H1 (cell line): ENCODE measurements at regions not wholly inside any gene's neighbourhood (a gene's known extent, or its start where the extent isn't known, plus 50 kb on each side); places are given as distances from the start of the nearest gene placed in this dataset.

Experiments used
- CTCF ChIA-PET: fragments of 300-600 bp; sonication (Branson Sonifier 250); formaldehyde crosslinking; loops from one replicate; lab custom pipeline; 2021; ENCODE audit not compliant: partially characterized antibody; lab: Charles Lee
- POLR2A ChIA-PET: fragments of 300-600 bp; sonication (Branson Sonifier 250); formaldehyde crosslinking; loops from one replicate; lab custom pipeline; 2021; ENCODE audit warnings: inconsistent platforms; ENCODE audit not compliant: partially characterized antibody; lab: Charles Lee
- DNase-seq, 2 experiments: peaks; one replicate each; pipeline versions ENCODE4 v3.0.0 to v3.0.0-alpha.2; 2010 to 2022; ENCODE audit warnings: low spot score in 2 of 2, low read depth in 1 of 2, mixed read lengths in 1 of 2
- FAIRE-seq: peaks from 2 replicates; lab custom pipeline; 2011; peaks lifted over from hg19 to GRCh38; lab: Jason Lieb, UNC
- H2AFZ ChIP-seq: 2 replicates; pipeline ENCODE4 v1.8.1; 2012; ENCODE audit warnings: low read length, inconsistent platforms
- H2AK5ac ChIP-seq: 2 replicates; pipeline ENCODE4 v1.6.1; 2013; ENCODE audit warnings: low read depth, low read length
- H2BK120ac ChIP-seq: replicated peaks from 2 replicates; pipeline ENCODE3; 2013; ENCODE audit warnings: low read depth, low read length, inconsistent platforms
- H2BK12ac ChIP-seq: 2 replicates; pipeline ENCODE4 v1.6.1; 2013; ENCODE audit warnings: low read depth, low read length
- H2BK15ac ChIP-seq: 2 replicates; pipeline ENCODE4 v1.6.1; 2013; ENCODE audit warnings: low read length
- H2BK20ac ChIP-seq: 2 replicates; pipeline ENCODE4 v1.6.1; 2013; ENCODE audit warnings: low read length
- H2BK5ac ChIP-seq: 2 replicates; pipeline ENCODE4 v1.6.1; 2013; ENCODE audit warnings: low read depth, low read length
- H3K14ac ChIP-seq: 2 replicates; pipeline ENCODE4 v1.6.1; 2013; ENCODE audit warnings: inconsistent platforms; ENCODE audit not compliant: insufficient read length
- H3K18ac ChIP-seq: 2 replicates; pipeline ENCODE4 v1.6.1; 2013; ENCODE audit warnings: low read length; ENCODE audit errors: extremely low read depth
- H3K23ac ChIP-seq: 2 replicates; pipeline ENCODE4 v1.6.1; 2013; ENCODE audit warnings: inconsistent platforms; ENCODE audit not compliant: insufficient read length
- H3K23me2 ChIP-seq: 2 replicates; pipeline ENCODE4 v1.6.1; 2013; ENCODE audit warnings: low read depth, low read length
- H3K27ac ChIP-seq: 2 replicates; pipeline ENCODE4 v1.6.1; 2011; ENCODE audit warnings: low read depth, low read length, inconsistent platforms
- H3K27me3 ChIP-seq, 4 experiments: replicated peaks in 1 of 4; 1 replicate in 1 of 4; 2 replicates in 3 of 4; pipeline versions ENCODE4 v1.6.1 to v1.8.1; 2011 to 2013; ENCODE audit warnings: low read length in 3 of 4, mild to moderate bottlenecking in 3 of 4, inconsistent platforms in 2 of 4, mixed read lengths in 2 of 4, moderate library complexity in 1 of 4; ENCODE audit not compliant: control insufficient read depth in 3 of 4, insufficient read depth in 3 of 4; ENCODE audit errors: extremely low read depth in 1 of 4
- H3K36me3 ChIP-seq, 4 experiments: 2 replicates each; pipeline versions ENCODE4 v1.6.1 to v1.8.1; 2011 to 2013; ENCODE audit warnings: mild to moderate bottlenecking in 4 of 4, low read length in 3 of 4, moderate library complexity in 2 of 4, control low read depth in 1 of 4, inconsistent platforms in 1 of 4; ENCODE audit not compliant: insufficient read depth in 4 of 4, control insufficient read depth in 2 of 4
- H3K4ac ChIP-seq: replicated peaks from 2 replicates; pipeline ENCODE3; 2013; ENCODE audit warnings: low read length, low read depth, mixed read lengths, inconsistent platforms; ENCODE audit not compliant: insufficient read length
- H3K4me1 ChIP-seq, 4 experiments: replicated peaks in 1 of 4; 1 replicate in 1 of 4; 2 replicates in 3 of 4; pipeline versions ENCODE4 v1.6.1 to v1.8.1; 2011 to 2013; ENCODE audit warnings: low read length in 3 of 4, inconsistent platforms in 2 of 4, mixed read lengths in 1 of 4; ENCODE audit not compliant: insufficient read depth in 4 of 4, control insufficient read depth in 3 of 4
- H3K4me2 ChIP-seq, 2 experiments: 2 replicates each; pipeline versions ENCODE4 v1.6.1 to v1.8.1; 2011 to 2013; ENCODE audit warnings: low read depth in 2 of 2, low read length in 2 of 2, control low read depth in 1 of 2, inconsistent platforms in 1 of 2, mild to moderate bottlenecking in 1 of 2; ENCODE audit not compliant: insufficient read depth in 1 of 2
- H3K4me3 ChIP-seq, 4 experiments: fragments of 200-600, 300-600 bp in 1 of 4; sonication (generic), shearing (Covaris generic), sonication (Bioruptor Twin) in 1 of 4; 2 replicates each; pipeline versions ENCODE4 v1.5.1 to v1.8.1; 2011 to 2016; ENCODE audit warnings: low read length in 4 of 4, low read depth in 3 of 4, control low read depth in 2 of 4, inconsistent platforms in 2 of 4, mild to moderate bottlenecking in 2 of 4, mixed read lengths in 1 of 4, moderate library complexity in 1 of 4; ENCODE audit not compliant: insufficient read depth in 2 of 4; ENCODE audit errors: extremely low read depth in 1 of 4
- H3K56ac ChIP-seq: replicated peaks from 2 replicates; pipeline ENCODE3; 2013; ENCODE audit warnings: low read depth, mild to moderate bottlenecking, mixed read lengths, low read length, inconsistent platforms; ENCODE audit not compliant: insufficient read length
- H3K79me1 ChIP-seq: 2 replicates; pipeline ENCODE4 v1.6.1; 2013; ENCODE audit warnings: low read depth, low read length, control low read depth
- H3K79me2 ChIP-seq, 2 experiments: 2 replicates each; pipeline versions ENCODE4 v1.6.1 to v1.8.1; 2012 to 2013; ENCODE audit warnings: low read length in 2 of 2, mild to moderate bottlenecking in 2 of 2, inconsistent platforms in 1 of 2; ENCODE audit not compliant: insufficient read depth in 2 of 2, control insufficient read depth in 1 of 2
- H3K9ac ChIP-seq, 4 experiments: replicated peaks in 1 of 4; 1 replicate in 1 of 4; 2 replicates in 3 of 4; pipeline versions ENCODE4 v1.6.1 to v1.8.1; 2011 to 2013; ENCODE audit warnings: low read depth in 3 of 4, low read length in 3 of 4, control low read depth in 2 of 4, mild to moderate bottlenecking in 2 of 4, moderate library complexity in 2 of 4, inconsistent platforms in 1 of 4; ENCODE audit errors: extremely low read depth in 1 of 4
- H3K9me3 ChIP-seq, 2 experiments: 2 replicates each; pipeline versions ENCODE4 v1.6.1 to v1.8.1; 2012 to 2013; ENCODE audit warnings: mild to moderate bottlenecking in 2 of 2, moderate library complexity in 2 of 2, control low read depth in 1 of 2, inconsistent platforms in 1 of 2, low read depth in 1 of 2, low read length in 1 of 2, mixed read lengths in 1 of 2; ENCODE audit not compliant: insufficient read depth in 2 of 2
- H4K20me1 ChIP-seq, 2 experiments: replicated peaks in 1 of 2; 2 replicates each; pipeline versions ENCODE3 to v1.8.1; 2011 to 2013; ENCODE audit warnings: inconsistent platforms in 2 of 2, low read length in 2 of 2, mild to moderate bottlenecking in 1 of 2; ENCODE audit not compliant: insufficient read depth in 2 of 2, control insufficient read depth in 1 of 2
- H4K5ac ChIP-seq: 2 replicates; pipeline ENCODE4 v1.6.1; 2013; ENCODE audit warnings: low read length, low read depth, mixed read lengths, inconsistent platforms; ENCODE audit not compliant: insufficient read length
- H4K8ac ChIP-seq: 2 replicates; pipeline ENCODE4 v1.8.0; 2013; ENCODE audit warnings: mild to moderate bottlenecking, moderate library complexity, low read length, inconsistent platforms; ENCODE audit not compliant: insufficient read depth; ENCODE audit errors: extremely low read depth
- H4K91ac ChIP-seq: replicated peaks from 2 replicates; pipeline ENCODE3; 2013; ENCODE audit warnings: low read length, mixed read lengths, inconsistent platforms; ENCODE audit not compliant: insufficient read length
- BRCA1 ChIP-seq: IDR thresholded peaks from 2 replicates; pipeline ENCODE4 v1.6.1; 2012; ENCODE audit warnings: low read depth, low read length, improper control_type of control experiment
- CEBPB ChIP-seq: IDR thresholded peaks from 2 replicates; pipeline ENCODE4 v1.6.1; 2012; ENCODE audit warnings: low read depth, low read length
- CHD1 ChIP-seq: IDR thresholded peaks from 2 replicates; pipeline ENCODE4 v1.6.1; 2012; ENCODE audit warnings: low read depth, low read length, improper control_type of control experiment
- JUND ChIP-seq: IDR thresholded peaks from 2 replicates; pipeline ENCODE4 v1.6.1; 2011; ENCODE audit warnings: mild to moderate bottlenecking, improper control_type of control experiment, low read length
- KDM1A ChIP-seq: fragments of 200-600, 300-600 bp; sonication (generic); IDR thresholded peaks from 2 replicates; pipeline ENCODE4 v1.7.1; 2016; ENCODE audit warnings: mild to moderate bottlenecking, low read length, borderline replicate concordance
- PHF8 ChIP-seq: fragments of 200-600 bp; sonication (generic); conservative IDR thresholded peaks from 2 replicates; pipeline ENCODE4 v1.7.1; 2012; ENCODE audit warnings: low read depth, mild to moderate bottlenecking, inconsistent platforms, low read length, moderate library complexity
- SP4 ChIP-seq: IDR thresholded peaks from 2 replicates; pipeline ENCODE4 v1.6.1; 2012; ENCODE audit warnings: low read length, inconsistent platforms
- TAF7 ChIP-seq: optimal IDR thresholded peaks from 2 replicates; pipeline ENCODE3; 2011; ENCODE audit warnings: low read depth, mild to moderate bottlenecking, inconsistent platforms, low read length, moderate library complexity, borderline replicate concordance
- USF2 ChIP-seq: IDR thresholded peaks from 2 replicates; pipeline ENCODE4 v1.6.1; 2011; ENCODE audit warnings: low read length, improper control_type of control experiment
- WGBS, 2 experiments: shearing (Covaris generic) in 1 of 2; methylation state at CpG; one replicate each; pipeline versions ENCODE4 v1.1.6 to v1.1.7; 2013 to 2015; ENCODE audit warnings: low lambda C conversion rate in 2 of 2, mixed read lengths in 2 of 2, inconsistent platforms in 1 of 2, low coverage in 1 of 2, missing lambda C conversion rate in 1 of 2; ENCODE audit not compliant: insufficient replicate concordance in 2 of 2, insufficient coverage in 1 of 2, insufficient read length in 1 of 2; ENCODE audit errors: extremely low coverage in 1 of 2, missing lambda C conversion rate in 1 of 2; 5-methylcytosine and 5-hydroxymethylcytosine counted together

GRCh38 chr14:97408503-97408902, 611.3 kb downstream of the VRK1 start:
- Histone ChIP-seq H3K27ac (no peak overlapping the region), H2BK120ac (no peak overlapping the region), H4K20me1 (no peaks in the 10 kb centered on the region), H2AK5ac (no peak overlapping the region), H3K9me3 (no peaks in the 10 kb centered on the region), H3K4me3 (no peak overlapping the region), H2BK12ac (no peak overlapping the region), H3K56ac (no peak overlapping the region), H4K91ac (no peak overlapping the region), H3K4me1 (peaks cover 5 to 24% (median 15%) of the 10 kb centered on the region in 4 experiments; a peak in 5 of 7 replicates), H3K4me2 (no peak overlapping the region), H3K4ac (no peak overlapping the region), H3K79me1 (no peaks in the 10 kb centered on the region; the same call in 1 of the 2 replicates), H3K23ac (no peak overlapping the region), H2AFZ (no peak overlapping the region), H2BK5ac (no peak overlapping the region), H3K27me3 (peaks cover 0 to 3% (median 0%) of the 10 kb centered on the region in 4 experiments; a peak in 4 of 7 replicates), H3K23me2 (peaks cover 5% of the 10 kb centered on the region; the same call in 1 of the 2 replicates), H2BK20ac (no peak overlapping the region), H4K8ac (no peak overlapping the region), H4K5ac (no peak overlapping the region), H2BK15ac (no peak overlapping the region), H3K18ac (no peak overlapping the region), H3K79me2 (no peaks in the 10 kb centered on the region), H3K9ac (no peak overlapping the region), H3K36me3 (no peaks in the 10 kb centered on the region), H3K14ac (no peak overlapping the region)
- DNase-seq (no peak), FAIRE-seq (no peak)
- ChIA-PET CTCF (interaction anchor here (0.7 kb wide), 1 partner anchor 13 kb away, joined by 4 read pairs; no protein-coding TSS in a partner anchor), POLR2A (no interaction called here)
- 92% methylated on average over 2 of the region's 2 CpGs; no CpG with 5 or more reads in 1 of the 2 experiments for WGBS, 2 experiments
- TF ChIP-seq USF2 (no peak), PHF8 (no peak), KDM1A (no peak), BRCA1 (no peak), CEBPB (no peak), JUND (no peak), TAF7 (no peak), CHD1 (no peak), SP4 (no peak)
